Transverse colon (tissue), 4 donors: ENCODE measurements at regions not wholly inside any gene's neighbourhood (a gene's known extent, or its start where the extent isn't known, plus 50 kb on each side); places are given as distances from the start of the nearest gene placed in this dataset.

ENCODE experiments used
- CTCF ChIP-seq, 5 experiments: fragments of 200-600 bp in 3 of 5; fragments of 450-650 bp in 2 of 5; sonication (generic) in 3 of 5; IDR thresholded peaks; 1 replicate in 2 of 5; 2 replicates in 3 of 5; pipeline ENCODE4 v1.5.1; 2016 to 2017; ENCODE audit warnings: antibody characterized with exemption in 5 of 5, inconsistent platforms in 3 of 5, mild to moderate bottlenecking in 2 of 5, moderate library complexity in 1 of 5
- POLR2A ChIP-seq: fragments of 450-650 bp; IDR thresholded peaks from one replicate; pipeline ENCODE4 v1.6.1; 2016; ENCODE audit warnings: antibody characterized with exemption, mild to moderate bottlenecking, moderate library complexity
- POLR2AphosphoS5 ChIP-seq, 3 donors: sonication (generic); formaldehyde crosslinking; IDR thresholded peaks; one replicate each; pipeline ENCODE4 v1.6.1; 2016; ENCODE audit warnings: antibody characterized with exemption in 3 of 3

GRCh38 chr6:79810871-79811270, 136.5 kb downstream of the ELOVL4 start:
- TF ChIP-seq CTCF (IDR thresholded peaks at IDR 0.05) (no peak), POLR2A (no peak), POLR2AphosphoS5 (IDR thresholded peaks at IDR 0.05) (no peak)
